SK-N-MC (cell line): ENCODE measurements at regions not wholly inside any gene's neighbourhood (a gene's known extent, or its start where the extent isn't known, plus 50 kb on each side); places are given as distances from the start of the nearest gene placed in this dataset.
A peak's percentile ranks its signal among the peaks of the same experiment; 100 is the strongest.

ENCODE experiments used
- DNase-seq: peaks from one replicate; pipeline ENCODE4 v3.0.0-alpha.2; 2011; ENCODE audit warnings: low read depth, low spot score
- H3K27ac ChIP-seq: fragments of 200-600 bp; sonication (generic); 2 replicates; pipeline ENCODE4 v1.5.1; 2016; ENCODE audit warnings: mixed run types
- H3K36me3 ChIP-seq: fragments of 200-600 bp; sonication (generic); 2 replicates; pipeline ENCODE4 v1.6.1; 2017; ENCODE audit warnings: antibody characterized with exemption, low read length, mixed read lengths; ENCODE audit not compliant: insufficient read depth
- H3K4me3 ChIP-seq: fragments of 200-600 bp; sonication (generic); 2 replicates; pipeline ENCODE4 v1.5.1; 2016
- H3K9ac ChIP-seq: fragments of 200-600 bp; sonication (generic); 2 replicates; pipeline ENCODE4 v1.8.0; 2017; ENCODE audit warnings: mixed run types, mixed read lengths; ENCODE audit not compliant: insufficient read length
- H3K9me3 ChIP-seq: fragments of 200-600 bp; sonication (generic); 2 replicates; pipeline ENCODE4 v1.6.1; 2017; ENCODE audit warnings: low read depth, mild to moderate bottlenecking, antibody characterized with exemption, low read length, moderate library complexity, mixed read lengths
- EZH2 ChIP-seq: fragments of 200-600 bp; sonication (generic); IDR thresholded peaks from one replicate; pipeline ENCODE4 v1.6.1; 2017; ENCODE audit warnings: antibody characterized with exemption
- FOXP2 ChIP-seq: optimal IDR thresholded peaks from 2 replicates; pipeline ENCODE3; 2011; ENCODE audit warnings: mild to moderate bottlenecking, moderate library complexity; ENCODE audit not compliant: insufficient read depth; ENCODE audit errors: extremely low read length, control extremely low read depth
- POLR2AphosphoS5 ChIP-seq: IDR thresholded peaks from 2 replicates; pipeline ENCODE4 v1.6.1; 2012; ENCODE audit warnings: mild to moderate bottlenecking, low read depth, low read length, borderline replicate concordance

GRCh38 chr2:146741260-146741659, 1103.6 kb upstream of the ACVR2A start:
- no peak overlapping the region for H3K4me3 ChIP-seq
- H3K9ac ChIP-seq = no peak overlapping the region
- H3K9me3 ChIP-seq = no peaks in the 10 kb centered on the region
- H3K36me3 ChIP-seq = no peaks in the 10 kb centered on the region
- no peak overlapping the region for H3K27ac ChIP-seq
- TF ChIP-seq POLR2AphosphoS5 (no peak), EZH2 (no peak), FOXP2 (no peak)
- DNase-seq = no peak

DNA sequence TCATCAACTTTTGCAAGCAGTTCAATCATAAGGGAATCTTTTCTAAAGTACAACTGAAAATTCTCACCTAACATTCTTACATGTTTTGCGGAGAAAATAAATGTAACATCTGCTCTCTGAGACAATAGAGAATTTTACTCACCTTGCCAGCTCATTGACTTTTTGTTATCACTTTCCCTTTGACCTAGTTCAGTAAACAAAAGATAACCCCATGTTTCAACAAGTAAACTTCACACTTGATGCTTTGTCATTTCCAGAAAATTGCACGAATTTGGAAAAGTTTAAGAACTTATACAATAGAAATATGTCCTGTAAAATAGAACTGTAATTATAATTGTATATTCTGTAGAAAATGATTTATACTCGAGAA, 1110.0 kb upstream of the ACVR2A start:
- Histone ChIP-seq H3K27ac (no peak overlapping the region), H3K9me3 (no peaks in the 10 kb centered on the region), H3K4me3 (no peak overlapping the region), H3K9ac (no peak overlapping the region), H3K36me3 (no peaks in the 10 kb centered on the region)
- no peak for DNase-seq
- TF ChIP-seq EZH2 (no peak), FOXP2 (no peak)

DNA sequence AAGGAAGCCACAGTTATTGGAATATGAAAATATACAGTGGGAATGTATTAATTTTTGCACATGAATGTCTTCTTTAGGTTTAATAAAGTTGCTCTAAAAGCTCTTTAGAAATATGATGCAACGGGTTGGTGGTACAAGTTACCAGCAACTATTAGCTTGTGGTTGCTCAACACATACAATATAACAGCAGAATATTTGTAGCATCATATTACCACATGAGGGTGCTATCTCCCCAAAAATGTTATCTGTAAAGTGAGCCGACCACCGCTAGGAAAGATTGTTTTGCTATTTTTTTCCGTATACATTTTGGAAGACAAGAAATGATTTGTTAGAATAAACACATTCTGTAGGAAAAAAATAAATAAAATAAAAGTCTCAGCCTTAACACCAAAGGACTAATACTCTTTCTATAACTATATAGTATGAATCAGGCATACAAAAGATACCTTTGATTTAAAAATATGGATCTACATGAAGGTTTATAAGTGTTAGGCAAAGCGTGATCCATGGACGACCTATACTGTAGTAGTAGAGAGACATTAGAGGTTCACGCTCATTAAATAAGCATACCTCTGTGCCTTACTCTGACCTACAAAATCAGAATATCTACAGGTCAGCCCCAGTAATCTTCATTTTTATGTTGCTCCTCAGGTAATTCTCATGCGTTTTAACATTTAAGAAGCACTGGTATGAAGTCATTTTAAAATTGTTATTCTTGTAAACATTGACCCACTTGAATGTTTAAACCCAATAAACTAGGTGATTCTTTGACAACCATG, 1110.6 kb upstream of the ACVR2A start:
- Histone ChIP-seq H3K4me3 (peak overlapping the region; percentile 44), H3K27ac (peak overlapping the region; percentile 87; the same call in 1 of the 2 replicates), H3K36me3 (no peaks in the 10 kb centered on the region), H3K9me3 (no peaks in the 10 kb centered on the region), H3K9ac (peak overlapping the region; percentile 55)
- TF ChIP-seq FOXP2 (no peak), POLR2AphosphoS5 (no peak), EZH2 (no peak)
- DNase-seq = peak; percentile 78

DNA sequence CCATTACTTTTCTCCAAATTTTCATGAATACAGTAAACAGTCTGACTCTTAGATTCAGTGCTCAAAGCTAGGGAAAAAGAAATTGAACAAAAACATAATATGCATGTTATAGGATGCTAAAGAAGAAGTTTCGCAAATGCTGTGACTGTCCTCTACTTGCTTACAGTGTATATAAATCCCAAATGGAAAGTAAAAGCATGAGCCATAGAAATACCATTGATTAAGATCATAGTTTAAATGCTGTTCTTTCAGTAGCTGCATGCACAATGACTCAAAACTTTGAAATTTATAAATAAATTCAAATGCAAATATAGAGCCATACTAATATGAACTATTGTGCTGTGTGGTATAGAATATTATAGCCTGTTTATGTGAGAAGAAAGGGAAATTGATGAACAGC, 1113.9 kb upstream of the ACVR2A start:
- no peak overlapping the region for H3K27ac ChIP-seq
- TF ChIP-seq FOXP2 (no peak), POLR2AphosphoS5 (no peak), EZH2 (no peak)
- H3K9me3 ChIP-seq = no peaks in the 10 kb centered on the region

GRCh38 chr2:146721486-146721885, 1123.3 kb upstream of the ACVR2A start:
- DNase-seq = no peak
- no peak for TF ChIP-seq POLR2AphosphoS5
- TF ChIP-seq FOXP2 = no peak
- TF ChIP-seq EZH2 = no peak
- no peak overlapping the region for H3K4me3 ChIP-seq

More for the DNA sequence above, 1113.9 kb upstream of the ACVR2A start:
- DNase-seq = no peak
- H3K9ac ChIP-seq = no peak overlapping the region
- no peak overlapping the region for H3K4me3 ChIP-seq
- H3K36me3 ChIP-seq = no peaks in the 10 kb centered on the region

DNA sequence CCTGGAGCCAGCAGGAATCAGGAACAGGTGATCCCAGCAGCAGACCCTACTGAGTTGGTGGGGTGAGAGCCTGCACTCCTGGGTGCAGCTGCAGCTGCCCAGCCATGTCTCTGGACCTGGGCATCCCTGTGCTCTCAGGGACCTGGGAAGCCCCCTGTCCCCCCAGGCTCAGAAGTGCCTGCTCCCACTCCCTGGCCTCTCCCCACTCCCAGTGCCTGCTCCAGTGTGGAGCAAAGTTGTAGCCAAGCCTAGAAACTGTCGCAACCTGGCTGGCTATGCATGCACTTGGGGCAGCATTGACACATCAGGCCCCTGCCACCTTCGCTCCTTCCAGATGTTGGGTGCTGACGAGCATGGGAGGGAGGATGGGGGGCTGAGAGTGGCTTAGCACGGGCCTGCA, 1124.7 kb upstream of the ACVR2A start:
- no peak for TF ChIP-seq EZH2
- no peak for TF ChIP-seq POLR2AphosphoS5
- TF ChIP-seq FOXP2 = no peak
- no peak for DNase-seq
- Histone ChIP-seq H3K27ac (no peak overlapping the region), H3K4me3 (no peak overlapping the region), H3K9ac (no peak overlapping the region), H3K9me3 (no peaks in the 10 kb centered on the region), H3K36me3 (no peaks in the 10 kb centered on the region)

More at GRCh38 chr2:146721486-146721885, 1123.3 kb upstream of the ACVR2A start:
- no peaks in the 10 kb centered on the region for H3K9me3 ChIP-seq
- H3K36me3 ChIP-seq = no peaks in the 10 kb centered on the region
- no peak overlapping the region for H3K27ac ChIP-seq
- no peak overlapping the region for H3K9ac ChIP-seq

GRCh38 chr2:146716591-146716990, 1128.2 kb upstream of the ACVR2A start:
- Histone ChIP-seq H3K9me3 (peaks cover 2% of the 10 kb centered on the region; the same call in 1 of the 2 replicates), H3K4me3 (no peak overlapping the region), H3K27ac (no peak overlapping the region), H3K9ac (no peak overlapping the region), H3K36me3 (no peaks in the 10 kb centered on the region)
- TF ChIP-seq EZH2 (no peak), FOXP2 (no peak)
- no peak for DNase-seq

GRCh38 chr2:146709004-146709403, 1135.8 kb upstream of the ACVR2A start:
- H3K27ac ChIP-seq = no peak overlapping the region
- no peak for TF ChIP-seq POLR2AphosphoS5
- no peak for TF ChIP-seq FOXP2
- TF ChIP-seq EZH2 = no peak
- peaks cover 2% of the 10 kb centered on the region; the same call in 1 of the 2 replicates for H3K9me3 ChIP-seq
- no peaks in the 10 kb centered on the region for H3K36me3 ChIP-seq
- no peak overlapping the region for H3K9ac ChIP-seq
- H3K4me3 ChIP-seq = no peak overlapping the region
- DNase-seq = no peak

- Histone ChIP-seq H3K9me3 (no peaks in the 10 kb centered on the region; the same call in 1 of the 2 replicates), H3K36me3 (no peaks in the 10 kb centered on the region), H3K4me3 (no peak overlapping the region), H3K27ac (no peak overlapping the region), H3K9ac (no peak overlapping the region)
- no peak for DNase-seq
- TF ChIP-seq FOXP2 (no peak), EZH2 (no peak), POLR2AphosphoS5 (no peak)
Measured at GRCh38 chr2:146701183-146701582, 1143.6 kb upstream of the ACVR2A start.
